ENCODE measurements at regions not wholly inside any gene's neighbourhood (a gene's known extent, or its start where the extent isn't known, plus 50 kb on each side); places are given as distances from the start of the nearest gene placed in this dataset.
"Not testable (repeated sequence)": the region's sequence is repeated elsewhere in the genome, so short reads cannot be mapped to it uniquely, and the experiment has no call there.

- DNase-seq (ENCODE audit: low read depth), result no peak
Measured at GRCh38 chr16:63473725-63474124, 1437.5 kb upstream of the CDH8 start.

- DNase-seq (ENCODE audit: low read depth), result no peak
Measured at GRCh38 chr16:63467513-63467912, 1431.3 kb upstream of the CDH8 start.

- no peak for DNase-seq (ENCODE audit: low read depth)
Measured at GRCh38 chr16:63462316-63462715, 1426.1 kb upstream of the CDH8 start.

DNA sequence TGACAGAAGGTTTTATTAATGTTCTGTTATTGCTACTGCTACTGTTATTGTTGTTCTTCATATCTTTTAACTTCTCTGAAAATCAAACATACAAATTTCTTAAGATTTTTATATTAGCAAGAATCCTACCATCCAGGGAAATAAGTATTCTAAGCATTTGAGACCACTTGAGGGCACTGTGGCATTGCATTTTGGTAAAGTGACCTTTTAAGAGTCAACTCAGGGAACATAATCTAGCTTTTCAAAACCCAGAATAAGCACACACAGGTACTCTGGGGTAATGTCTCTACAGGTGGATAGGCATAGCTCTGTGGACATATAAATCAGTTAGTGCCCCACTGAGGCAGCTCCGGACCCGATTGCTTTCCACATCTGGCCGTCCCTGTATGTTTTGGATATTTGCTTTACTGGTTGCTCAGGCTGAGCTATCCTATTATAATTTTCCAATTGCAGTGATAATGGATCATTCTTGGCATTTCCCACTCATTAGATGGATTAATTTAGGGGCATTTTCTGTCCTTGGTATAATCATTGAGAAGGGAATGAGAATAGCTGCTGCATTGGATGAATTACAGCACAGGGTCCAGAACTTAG lies 1425.1 kb upstream of the CDH8 start:
- DNase-seq (ENCODE audit: low read depth), result peak; percentile 12

GRCh38 chr16:63458846-63459245 lies 1422.6 kb upstream of the CDH8 start:
- no peak for DNase-seq (ENCODE audit: low read depth)

- no peak for DNase-seq (ENCODE audit: low read depth)
Measured at GRCh38 chr16:63457869-63458268, 1421.6 kb upstream of the CDH8 start.

DNA sequence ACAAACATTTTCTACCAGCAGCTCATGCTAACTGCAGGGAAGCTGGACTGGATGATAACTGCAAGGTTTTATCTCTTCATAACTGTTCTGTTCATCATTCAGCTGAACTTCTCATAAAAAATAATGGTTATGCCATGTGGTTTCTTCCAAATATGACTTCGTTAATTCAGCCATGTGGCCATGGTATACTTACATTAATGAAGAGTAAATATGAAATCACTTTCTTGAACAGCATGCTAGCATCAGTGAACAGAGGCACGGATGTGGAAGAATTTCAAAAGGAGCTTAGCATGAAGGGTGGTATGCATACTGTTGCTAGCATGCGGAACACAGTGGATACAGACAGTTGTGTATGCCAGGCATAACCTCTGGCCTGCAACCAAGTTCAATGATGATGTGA lies 1417.0 kb upstream of the CDH8 start:
- DNase-seq (ENCODE audit: low read depth), result no peak

GRCh38 chr16:63447121-63447520 lies 1410.9 kb upstream of the CDH8 start:
- no peak for DNase-seq (ENCODE audit: low read depth)

DNA sequence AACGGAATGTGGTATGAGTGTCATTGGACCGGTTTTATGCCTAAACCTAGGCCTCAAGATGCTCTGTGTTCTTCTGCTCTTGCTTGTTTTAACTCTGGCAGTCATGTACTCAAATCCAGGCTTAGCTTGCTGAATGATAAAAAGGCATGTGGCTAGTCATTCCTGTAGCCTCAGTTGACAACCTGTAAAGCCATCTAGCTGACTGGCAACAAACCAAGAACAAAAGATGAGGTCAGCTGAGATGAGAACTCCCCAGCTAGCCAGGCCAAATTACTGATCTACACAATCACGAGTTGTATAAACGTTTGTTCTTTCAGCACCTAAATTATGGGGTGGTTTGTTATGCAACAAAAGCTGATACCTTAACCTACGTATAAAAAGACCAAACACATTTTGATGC lies 1406.0 kb upstream of the CDH8 start:
- DNase-seq (ENCODE audit: low read depth), result no peak

DNA sequence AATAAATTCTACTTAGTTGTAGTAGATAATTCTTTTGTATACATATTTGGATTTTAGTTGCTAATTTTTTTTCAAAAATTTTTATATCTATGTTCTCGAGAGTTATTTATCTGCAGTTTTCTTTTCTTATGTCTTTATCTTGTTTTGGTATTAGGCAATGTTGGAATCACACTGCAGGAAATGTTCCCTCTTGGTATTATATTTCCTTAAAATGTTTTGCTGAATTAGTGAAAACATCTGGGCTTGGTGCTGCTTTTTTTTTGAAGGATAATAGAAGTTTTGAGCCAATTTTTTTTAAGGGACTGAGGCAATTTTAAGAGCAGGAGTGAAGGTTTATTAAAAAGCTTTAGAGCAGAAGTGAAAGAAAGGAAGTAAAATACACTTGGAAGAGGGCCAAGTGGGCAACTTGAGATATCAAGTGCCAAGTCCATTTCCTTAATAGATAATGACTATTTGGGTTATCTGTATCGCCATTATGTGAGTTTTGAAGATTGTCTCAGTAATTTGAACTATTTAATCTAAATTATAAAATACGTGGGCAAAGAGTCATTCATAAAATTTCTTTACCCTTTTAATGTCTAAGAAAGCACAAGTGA lies 1390.1 kb upstream of the CDH8 start:
- DNase-seq (ENCODE audit: low read depth), result no peak

DNA sequence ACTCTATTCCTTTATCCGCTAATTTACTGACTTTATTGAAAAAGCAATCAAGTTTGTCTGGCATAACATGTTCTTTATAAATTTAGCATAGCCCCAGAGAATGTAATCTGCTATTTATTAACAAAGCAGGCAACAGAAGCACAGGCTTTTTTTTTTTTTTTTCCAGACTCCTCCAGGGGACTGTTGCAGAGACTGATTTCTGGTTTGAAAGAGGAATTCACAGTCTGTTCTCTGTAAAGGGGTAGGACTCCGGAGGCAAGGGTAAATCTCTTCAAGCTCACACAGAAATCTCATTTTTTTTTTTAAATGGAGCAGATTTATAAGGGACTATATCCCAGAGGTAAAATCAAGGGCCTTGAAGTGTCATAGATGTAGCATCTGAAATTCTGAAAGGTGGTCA lies 1386.5 kb upstream of the CDH8 start:
- DNase-seq (ENCODE audit: low read depth), result no peak

DNA sequence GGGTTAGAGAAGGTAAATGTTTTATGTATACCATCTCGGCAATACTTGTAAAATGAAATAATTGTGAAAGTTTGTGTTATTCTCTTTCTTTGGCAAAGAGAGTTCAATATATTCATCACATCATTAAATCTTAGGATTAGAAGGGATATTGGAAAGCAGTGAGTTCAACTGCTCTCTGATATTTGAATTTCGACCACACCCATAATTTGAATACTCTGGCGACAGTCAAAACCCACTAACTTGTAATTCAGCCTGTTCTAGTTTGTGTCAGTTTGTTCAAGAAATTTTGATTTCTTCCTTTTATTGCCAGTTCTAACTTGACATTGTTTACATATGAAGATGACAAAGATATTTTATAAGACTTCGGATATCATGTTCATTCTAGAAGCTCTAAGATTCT lies 1380.5 kb upstream of the CDH8 start:
- DNase-seq (ENCODE audit: low read depth), result no peak

- DNase-seq (ENCODE audit: low read depth), result no peak
Measured at GRCh38 chr16:63415014-63415413, 1378.8 kb upstream of the CDH8 start.

DNA sequence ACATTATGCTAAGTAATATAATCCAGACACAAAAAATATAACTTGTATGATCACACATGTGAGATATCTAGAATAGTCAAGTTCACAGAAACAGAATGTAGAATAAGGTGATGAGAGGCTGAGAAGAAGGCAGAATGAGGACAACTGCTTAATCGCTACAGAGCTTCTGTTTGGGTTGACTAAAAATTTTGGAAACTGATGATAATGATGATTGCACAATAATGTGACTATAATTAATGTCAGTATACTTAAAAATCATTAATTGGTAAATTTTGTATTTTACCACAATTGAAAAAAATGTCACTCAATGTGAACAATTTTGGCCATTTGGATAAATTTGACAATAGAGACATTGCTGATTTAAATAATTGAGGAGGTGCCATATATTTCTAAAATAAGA lies 1374.4 kb upstream of the CDH8 start:
- DNase-seq (ENCODE audit: low read depth), result no peak

- DNase-seq (ENCODE audit: low read depth), result no peak
Measured at GRCh38 chr16:63403792-63404191, 1367.6 kb upstream of the CDH8 start.

GRCh38 chr16:63388277-63388676 lies 1352.0 kb upstream of the CDH8 start:
- not testable (repeated sequence) for DNase-seq (ENCODE audit: low read depth)

DNA sequence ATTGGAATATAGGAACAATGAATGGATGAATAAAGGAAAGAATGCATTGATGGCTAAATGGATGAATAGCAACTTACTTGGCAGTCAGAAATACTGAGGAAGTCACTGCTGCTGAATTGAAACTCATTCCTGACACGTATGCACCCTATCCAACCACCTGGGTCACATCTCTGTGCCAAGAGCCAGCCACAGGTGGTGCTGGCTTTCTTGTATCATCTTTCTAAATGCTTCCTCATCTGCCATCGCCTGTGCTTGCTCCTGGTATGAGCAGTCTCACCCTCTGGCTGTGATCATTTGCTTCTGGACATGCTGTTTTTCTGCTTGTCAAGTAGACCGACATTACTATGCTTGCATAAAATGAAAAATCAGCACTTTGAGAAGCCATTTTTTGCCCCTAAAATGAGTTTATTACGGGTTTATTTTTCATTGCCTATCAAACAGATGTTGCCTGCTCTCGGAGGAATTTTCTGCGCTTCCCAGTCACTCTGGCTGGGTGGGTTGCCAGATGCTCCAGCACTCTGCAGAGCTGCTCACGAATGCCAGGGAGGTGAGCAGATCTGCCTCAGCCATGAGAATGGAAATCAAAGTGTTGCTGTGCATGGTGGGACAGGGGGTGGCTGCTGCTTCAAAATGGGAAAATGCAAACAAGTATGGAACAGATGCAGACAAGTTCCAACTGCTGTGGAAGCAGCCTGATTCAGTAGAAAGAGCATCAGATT lies 1349.6 kb upstream of the CDH8 start:
- DNase-seq (ENCODE audit: low read depth), result no peak

- no peak for DNase-seq (ENCODE audit: low read depth)
Measured at GRCh38 chr16:63373744-63374143, 1337.5 kb upstream of the CDH8 start.

GRCh38 chr16:63372815-63373214 lies 1336.6 kb upstream of the CDH8 start:
- DNase-seq (ENCODE audit: low read depth), result no peak

GRCh38 chr16:63372283-63372682 lies 1336.0 kb upstream of the CDH8 start:
- DNase-seq (ENCODE audit: low read depth), result no peak

- DNase-seq (ENCODE audit: low read depth), result no peak
Measured at GRCh38 chr16:63365649-63366304, 1329.5 kb upstream of the CDH8 start.

- DNase-seq (ENCODE audit: low read depth), result no peak
Measured at GRCh38 chr16:63363738-63364137, 1327.5 kb upstream of the CDH8 start.

GRCh38 chr16:63361032-63361624 lies 1324.9 kb upstream of the CDH8 start:
- peak; percentile 45 for DNase-seq (ENCODE audit: low read depth)
